ENCODE measurements at regions not wholly inside any gene's neighbourhood (a gene's known extent, or its start where the extent isn't known, plus 50 kb on each side); places are given as distances from the start of the nearest gene placed in this dataset.

DNA sequence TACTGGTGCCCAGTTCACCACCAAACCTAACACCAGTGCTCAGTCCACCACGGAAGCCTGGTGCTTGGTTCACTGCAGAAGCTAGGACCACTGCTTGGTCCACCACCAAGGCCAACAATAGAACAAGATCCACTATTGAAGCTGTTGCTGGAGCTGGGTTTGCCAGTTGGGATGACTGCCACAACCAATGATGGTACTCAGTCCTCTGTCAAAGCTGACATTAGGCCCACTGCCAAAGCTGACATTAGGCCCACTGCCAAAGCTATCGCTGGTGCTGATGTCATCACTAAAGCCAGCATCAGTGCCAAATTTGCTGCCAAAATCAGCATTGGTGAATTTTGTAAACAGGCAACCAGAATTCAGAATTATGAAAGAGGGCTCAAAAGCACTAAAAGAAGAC lies 1850.2 kb upstream of the RAG2 start:
- no peaks in the 10 kb centered on the region for H3K27me3 ChIP-seq (ENCODE audit: insufficient read depth, poor library complexity, severe bottlenecking)
- TF ChIP-seq GABPA (IDR thresholded peaks at IDR 0.05; ENCODE audit: low read depth): no peak
- TF ChIP-seq SPI1 (IDR thresholded peaks at IDR 0.05; ENCODE audit: borderline replicate concordance, low read depth): no peak
- no peak for TF ChIP-seq POLR2AphosphoS5 (IDR thresholded peaks at IDR 0.05; ENCODE audit: low read depth)
- no peak for TF ChIP-seq REST (IDR thresholded peaks at IDR 0.05; ENCODE audit: insufficient replicate concordance, low read depth)
- TF ChIP-seq, protein P1, sequence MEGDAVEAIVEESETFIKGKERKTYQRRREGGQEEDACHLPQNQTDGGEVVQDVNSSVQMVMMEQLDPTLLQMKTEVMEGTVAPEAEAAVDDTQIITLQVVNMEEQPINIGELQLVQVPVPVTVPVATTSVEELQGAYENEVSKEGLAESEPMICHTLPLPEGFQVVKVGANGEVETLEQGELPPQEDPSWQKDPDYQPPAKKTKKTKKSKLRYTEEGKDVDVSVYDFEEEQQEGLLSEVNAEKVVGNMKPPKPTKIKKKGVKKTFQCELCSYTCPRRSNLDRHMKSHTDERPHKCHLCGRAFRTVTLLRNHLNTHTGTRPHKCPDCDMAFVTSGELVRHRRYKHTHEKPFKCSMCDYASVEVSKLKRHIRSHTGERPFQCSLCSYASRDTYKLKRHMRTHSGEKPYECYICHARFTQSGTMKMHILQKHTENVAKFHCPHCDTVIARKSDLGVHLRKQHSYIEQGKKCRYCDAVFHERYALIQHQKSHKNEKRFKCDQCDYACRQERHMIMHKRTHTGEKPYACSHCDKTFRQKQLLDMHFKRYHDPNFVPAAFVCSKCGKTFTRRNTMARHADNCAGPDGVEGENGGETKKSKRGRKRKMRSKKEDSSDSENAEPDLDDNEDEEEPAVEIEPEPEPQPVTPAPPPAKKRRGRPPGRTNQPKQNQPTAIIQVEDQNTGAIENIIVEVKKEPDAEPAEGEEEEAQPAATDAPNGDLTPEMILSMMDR (IDR thresholded peaks at IDR 0.05; ENCODE audit: insufficient read depth, low read length): no peak
- no peak overlapping the region for H3K4me3 ChIP-seq (replicated peaks; ENCODE audit: insufficient read depth, low read length)
- no peak overlapping the region for H3K27ac ChIP-seq (replicated peaks)
- no peak for DNase-seq (ENCODE audit: low read depth in 1 of 2, low spot score in 1 of 2)

GRCh38 chr11:38446336-38446735 lies 1848.3 kb upstream of the RAG2 start:
- no peak for DNase-seq (ENCODE audit: low read depth in 1 of 2, low spot score in 1 of 2)
- Histone ChIP-seq H3K27ac (replicated peaks) (no peak overlapping the region), H3K4me3 (replicated peaks; ENCODE audit: insufficient read depth, low read length) (no peak overlapping the region), H3K27me3 (ENCODE audit: insufficient read depth, poor library complexity, severe bottlenecking) (no peaks in the 10 kb centered on the region)
- TF ChIP-seq REST (IDR thresholded peaks at IDR 0.05; ENCODE audit: insufficient replicate concordance, low read depth) (no peak), POLR2AphosphoS5 (IDR thresholded peaks at IDR 0.05; ENCODE audit: low read depth) (no peak), SPI1 (IDR thresholded peaks at IDR 0.05; ENCODE audit: borderline replicate concordance, low read depth) (no peak), GABPA (IDR thresholded peaks at IDR 0.05; ENCODE audit: low read depth) (no peak)
- TF ChIP-seq, protein P1 (IDR thresholded peaks at IDR 0.05; ENCODE audit: insufficient read depth, low read length): no peak

GRCh38 chr11:38438091-38438490 lies 1840.1 kb upstream of the RAG2 start:
- Histone ChIP-seq H3K27ac (replicated peaks) (no peak overlapping the region), H3K4me3 (replicated peaks; ENCODE audit: insufficient read depth, low read length) (no peak overlapping the region), H3K27me3 (ENCODE audit: insufficient read depth, poor library complexity, severe bottlenecking) (no peaks in the 10 kb centered on the region)
- TF ChIP-seq GABPA (IDR thresholded peaks at IDR 0.05; ENCODE audit: low read depth): no peak
- TF ChIP-seq REST (IDR thresholded peaks at IDR 0.05; ENCODE audit: insufficient replicate concordance, low read depth): no peak
- TF ChIP-seq, protein P1 (IDR thresholded peaks at IDR 0.05; ENCODE audit: insufficient read depth, low read length): no peak
- no peak for TF ChIP-seq POLR2AphosphoS5 (IDR thresholded peaks at IDR 0.05; ENCODE audit: low read depth)
- TF ChIP-seq SPI1 (IDR thresholded peaks at IDR 0.05; ENCODE audit: borderline replicate concordance, low read depth): no peak
- no peak for DNase-seq (ENCODE audit: low read depth in 1 of 2, low spot score in 1 of 2)

Data from HL-60 (cell line).